Sigmoid colon (tissue), 6 donors: ENCODE measurements at regions not wholly inside any gene's neighbourhood (a gene's known extent, or its start where the extent isn't known, plus 50 kb on each side); places are given as distances from the start of the nearest gene placed in this dataset.

Experiments
- DNase-seq: peaks from one replicate; pipeline ENCODE4 v3.0.0-alpha.2; 2019
- H3K27ac ChIP-seq, 4 donors: fragments of 200-600 bp; sonication (generic); one replicate each; pipeline ENCODE4 v1.5.1; 2016 to 2019; ENCODE audit warnings: mild to moderate bottlenecking in 1 of 4
- H3K27me3 ChIP-seq, 3 donors: fragments of 200-600 bp; sonication (generic); one replicate each; pipeline ENCODE4 v1.5.1; 2019; ENCODE audit warnings: mild to moderate bottlenecking in 1 of 3
- H3K36me3 ChIP-seq, 4 donors: fragments of 200-600 bp; sonication (generic); one replicate each; pipeline ENCODE4 v1.5.1; 2016 to 2019
- H3K4me1 ChIP-seq, 4 donors: fragments of 200-600 bp; sonication (generic); one replicate each; pipeline ENCODE4 v1.5.1; 2017 to 2019
- H3K4me3 ChIP-seq, 4 donors: fragments of 200-600 bp; sonication (generic); one replicate each; pipeline ENCODE4 v1.5.1; 2017 to 2019; ENCODE audit warnings: mild to moderate bottlenecking in 2 of 4, moderate library complexity in 1 of 4
- H3K9me3 ChIP-seq, 4 donors: fragments of 200-600 bp in 3 of 4; sonication (generic) in 3 of 4; one replicate each; pipeline versions ENCODE4 v1.5.1 to v1.6.1; 2013 to 2019
- CTCF ChIP-seq, 4 experiments: fragments of 450-650 bp in 3 of 4; fragments of 200-600 bp in 1 of 4; IDR thresholded peaks; one replicate each; pipeline ENCODE4 v1.5.1; 2016 to 2019; ENCODE audit warnings: antibody characterized with exemption in 4 of 4, mild to moderate bottlenecking in 3 of 4, moderate library complexity in 2 of 4
- EP300 ChIP-seq, 4 donors: sonication (generic); formaldehyde crosslinking; IDR thresholded peaks; one replicate each; pipeline ENCODE4 v1.6.1; 2017; ENCODE audit warnings: antibody characterized with exemption in 4 of 4
- POLR2A ChIP-seq, 2 donors: fragments of 450-650 bp; IDR thresholded peaks; one replicate each; pipeline ENCODE4 v1.6.1; 2016; ENCODE audit warnings: antibody characterized with exemption in 2 of 2, mild to moderate bottlenecking in 2 of 2, moderate library complexity in 2 of 2
- POLR2AphosphoS5 ChIP-seq, 4 donors: sonication (generic); formaldehyde crosslinking; IDR thresholded peaks; one replicate each; pipeline ENCODE4 v1.6.1; 2017; ENCODE audit warnings: antibody characterized with exemption in 4 of 4
- WGBS, 2 donors: extraction: QIAGEN DNeasy Blood & Tissue Kit; methylation state at CpG; one replicate each; pipeline ENCODE4 v1.1.7; 2013; 5-methylcytosine and 5-hydroxymethylcytosine counted together
- intact Hi-C: fragments of 100-400 bp; cut with DNase I; formaldehyde crosslinking; loops from one replicate; pipeline ENCODE4 v1.15.1; 2023
- donor health status: healthy with polysubstance abuse.
- donor health status: healthy.

DNA sequence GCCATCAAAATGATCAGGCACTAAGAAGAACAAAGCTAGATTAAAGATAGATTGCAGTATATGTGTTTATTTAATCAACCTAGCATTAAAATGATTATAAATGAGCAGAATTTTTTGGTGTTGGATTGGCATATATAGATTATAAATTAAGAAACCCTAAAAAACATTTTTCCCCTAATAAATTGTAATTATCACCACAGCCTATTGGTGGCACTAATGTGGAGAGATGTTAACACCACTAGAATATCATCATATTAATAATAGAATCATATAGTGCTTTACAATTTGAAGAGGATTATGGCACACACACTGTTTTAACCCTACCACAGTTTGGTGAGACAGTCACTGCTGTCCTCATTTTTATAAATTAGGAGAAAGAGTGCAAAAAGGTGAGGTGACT lies 112.4 kb upstream of the RND3 start:
- Histone ChIP-seq H3K4me1 (peaks cover 0 to 21% (median 11%) of the 10 kb centered on the region in 4 donors), H3K36me3 (no peaks in the 10 kb centered on the region), H3K4me3 (no peak overlapping the region), H3K27me3 (no peaks in the 10 kb centered on the region), H3K9me3 (no peaks in the 10 kb centered on the region), H3K27ac (no peak overlapping the region)
- no peak for DNase-seq
- intact Hi-C loops, result no loop called here
- TF ChIP-seq EP300 (IDR thresholded peaks at IDR 0.05) (no peak), CTCF (IDR thresholded peaks at IDR 0.05) (no peak), POLR2A (IDR thresholded peaks at IDR 0.05) (no peak), POLR2AphosphoS5 (IDR thresholded peaks at IDR 0.05) (no peak)

DNA sequence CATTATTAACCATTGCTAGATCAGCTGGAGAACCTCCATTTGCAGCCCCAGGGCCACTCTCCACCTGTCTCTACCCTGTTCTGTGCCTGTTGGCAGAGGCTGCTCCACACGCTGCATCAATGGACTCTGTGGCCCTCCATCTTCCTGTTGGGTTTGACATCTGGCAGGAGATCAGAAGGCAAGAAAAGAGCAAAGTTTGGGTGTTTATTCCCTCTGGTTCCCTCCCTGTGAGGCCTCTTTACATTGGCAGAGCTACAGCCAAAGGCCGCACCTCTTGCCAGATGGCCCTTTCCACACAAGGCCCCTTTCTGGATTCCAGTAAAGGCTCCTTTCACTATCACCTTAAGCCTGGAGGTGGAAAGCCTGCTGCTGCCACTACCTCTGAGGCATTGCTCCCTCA lies 110.9 kb upstream of the RND3 start:
- Histone ChIP-seq H3K27me3 (no peaks in the 10 kb centered on the region), H3K4me1 (peaks cover 0 to 21% (median 11%) of the 10 kb centered on the region in 4 donors), H3K27ac (no peak overlapping the region), H3K4me3 (no peak overlapping the region), H3K9me3 (no peaks in the 10 kb centered on the region), H3K36me3 (no peaks in the 10 kb centered on the region)
- TF ChIP-seq POLR2A (IDR thresholded peaks at IDR 0.05), result no peak
- TF ChIP-seq CTCF (IDR thresholded peaks at IDR 0.05), result no peak
- TF ChIP-seq EP300 (IDR thresholded peaks at IDR 0.05), result no peak
- TF ChIP-seq POLR2AphosphoS5 (IDR thresholded peaks at IDR 0.05), result no peak
- no peak for DNase-seq
- intact Hi-C loops, result no loop called here
- WGBS, 2 donors, result 7 to 25% methylated on average over 2 of the region's 2 CpGs

- no peaks in the 10 kb centered on the region for H3K9me3 ChIP-seq
- H3K27me3 ChIP-seq, result no peaks in the 10 kb centered on the region
- H3K27ac ChIP-seq, result no peak overlapping the region
- no peak overlapping the region for H3K4me3 ChIP-seq
- peaks cover 0 to 12% (median 1%) of the 10 kb centered on the region in 4 donors for H3K4me1 ChIP-seq
- no peaks in the 10 kb centered on the region for H3K36me3 ChIP-seq
- 79 to 89% methylated on average over 4 of the region's 4 CpGs for WGBS, 2 donors
- intact Hi-C loops, result no loop called here
- no peak for DNase-seq
- TF ChIP-seq POLR2AphosphoS5 (IDR thresholded peaks at IDR 0.05), result no peak
- TF ChIP-seq POLR2A (IDR thresholded peaks at IDR 0.05), result no peak
- TF ChIP-seq EP300 (IDR thresholded peaks at IDR 0.05), result no peak
- TF ChIP-seq CTCF (IDR thresholded peaks at IDR 0.05), result no peak
Observed at GRCh38 chr2:150595803-150596470, 108.5 kb upstream of the RND3 start.

- H3K9me3 ChIP-seq, result no peaks in the 10 kb centered on the region
- 89 to 90% methylated on average over 5 of the region's 5 CpGs for WGBS, 2 donors
- peaks cover 0 to 3% (median 0%) of the 10 kb centered on the region in 4 donors for H3K4me1 ChIP-seq
- intact Hi-C loops, result no loop called here
- H3K27ac ChIP-seq, result no peak overlapping the region
- no peaks in the 10 kb centered on the region for H3K27me3 ChIP-seq
- TF ChIP-seq POLR2AphosphoS5 (IDR thresholded peaks at IDR 0.05) (no peak), CTCF (IDR thresholded peaks at IDR 0.05) (no peak), POLR2A (IDR thresholded peaks at IDR 0.05) (no peak), EP300 (IDR thresholded peaks at IDR 0.05) (no peak)
- no peak for DNase-seq
- H3K4me3 ChIP-seq, result no peak overlapping the region
- no peaks in the 10 kb centered on the region for H3K36me3 ChIP-seq
Observed at GRCh38 chr2:150594299-150594698, 106.8 kb upstream of the RND3 start.
